ENCODE measurements at regions not wholly inside any gene's neighbourhood (a gene's known extent, or its start where the extent isn't known, plus 50 kb on each side); places are given as distances from the start of the nearest gene placed in this dataset.

DNA sequence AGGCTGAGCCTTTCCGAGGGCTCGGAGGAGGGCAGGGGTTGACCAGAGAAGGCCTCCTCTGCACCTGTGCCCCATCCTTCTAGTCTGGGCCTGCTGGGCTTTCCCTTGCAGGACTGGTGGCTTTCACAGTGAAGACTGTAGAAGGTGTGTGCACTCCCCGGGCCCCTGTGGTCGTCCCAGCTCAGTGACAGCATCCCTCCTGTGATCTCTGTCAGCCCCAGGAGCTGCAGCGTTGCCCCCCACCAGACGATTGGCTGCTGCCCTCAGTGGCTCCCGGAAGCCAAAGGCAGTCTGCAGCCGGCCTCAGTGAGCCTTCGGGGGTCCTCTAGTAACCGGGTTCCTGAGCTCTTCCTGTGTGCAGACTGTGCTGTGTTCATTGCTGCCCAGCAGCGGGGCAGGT lies 69.4 kb upstream of the EN2 start:
- TF ChIP-seq, protein P1, sequence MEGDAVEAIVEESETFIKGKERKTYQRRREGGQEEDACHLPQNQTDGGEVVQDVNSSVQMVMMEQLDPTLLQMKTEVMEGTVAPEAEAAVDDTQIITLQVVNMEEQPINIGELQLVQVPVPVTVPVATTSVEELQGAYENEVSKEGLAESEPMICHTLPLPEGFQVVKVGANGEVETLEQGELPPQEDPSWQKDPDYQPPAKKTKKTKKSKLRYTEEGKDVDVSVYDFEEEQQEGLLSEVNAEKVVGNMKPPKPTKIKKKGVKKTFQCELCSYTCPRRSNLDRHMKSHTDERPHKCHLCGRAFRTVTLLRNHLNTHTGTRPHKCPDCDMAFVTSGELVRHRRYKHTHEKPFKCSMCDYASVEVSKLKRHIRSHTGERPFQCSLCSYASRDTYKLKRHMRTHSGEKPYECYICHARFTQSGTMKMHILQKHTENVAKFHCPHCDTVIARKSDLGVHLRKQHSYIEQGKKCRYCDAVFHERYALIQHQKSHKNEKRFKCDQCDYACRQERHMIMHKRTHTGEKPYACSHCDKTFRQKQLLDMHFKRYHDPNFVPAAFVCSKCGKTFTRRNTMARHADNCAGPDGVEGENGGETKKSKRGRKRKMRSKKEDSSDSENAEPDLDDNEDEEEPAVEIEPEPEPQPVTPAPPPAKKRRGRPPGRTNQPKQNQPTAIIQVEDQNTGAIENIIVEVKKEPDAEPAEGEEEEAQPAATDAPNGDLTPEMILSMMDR (conservative IDR thresholded peaks at IDR 0.05): no peak
- H3K27me3 Mint-ChIP-seq (ENCODE audit: low read depth): peaks cover 84% of the 10 kb centered on the region
- no peak for DNase-seq (ENCODE audit: low read depth, low spot score)

DNA sequence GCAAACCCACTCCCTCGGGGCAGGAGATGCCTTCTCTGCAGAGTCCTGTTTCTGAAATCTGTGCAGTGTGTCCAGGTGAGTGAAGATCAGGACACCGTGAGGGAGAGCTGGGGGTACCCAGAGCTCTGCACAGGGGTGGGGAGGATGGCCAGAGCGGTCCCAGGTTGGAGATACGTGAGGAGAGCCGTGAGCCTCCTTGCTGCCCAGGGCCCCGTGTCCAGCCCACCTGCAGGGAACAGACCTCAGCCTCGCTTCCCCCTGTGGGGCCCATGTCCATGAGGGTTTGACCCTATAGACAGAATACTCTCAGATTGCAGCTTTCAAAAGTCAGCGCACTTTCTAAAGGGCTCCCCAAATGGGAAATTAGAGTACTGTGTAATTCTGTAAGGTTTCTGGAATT lies 66.5 kb upstream of the EN2 start:
- no peaks in the 10 kb centered on the region for H3K36me3 Mint-ChIP-seq (ENCODE audit: low read depth)

More for the DNA sequence above, 69.4 kb upstream of the EN2 start:
- Mint-ChIP-seq H3K4me3 (no peak overlapping the region), H3K4me1 (no peaks in the 10 kb centered on the region), H3K27ac (ENCODE audit: unreplicated experiment) (no peak overlapping the region), H3K9me3 (no peaks in the 10 kb centered on the region), H3K36me3 (ENCODE audit: low read depth) (no peaks in the 10 kb centered on the region)

DNA sequence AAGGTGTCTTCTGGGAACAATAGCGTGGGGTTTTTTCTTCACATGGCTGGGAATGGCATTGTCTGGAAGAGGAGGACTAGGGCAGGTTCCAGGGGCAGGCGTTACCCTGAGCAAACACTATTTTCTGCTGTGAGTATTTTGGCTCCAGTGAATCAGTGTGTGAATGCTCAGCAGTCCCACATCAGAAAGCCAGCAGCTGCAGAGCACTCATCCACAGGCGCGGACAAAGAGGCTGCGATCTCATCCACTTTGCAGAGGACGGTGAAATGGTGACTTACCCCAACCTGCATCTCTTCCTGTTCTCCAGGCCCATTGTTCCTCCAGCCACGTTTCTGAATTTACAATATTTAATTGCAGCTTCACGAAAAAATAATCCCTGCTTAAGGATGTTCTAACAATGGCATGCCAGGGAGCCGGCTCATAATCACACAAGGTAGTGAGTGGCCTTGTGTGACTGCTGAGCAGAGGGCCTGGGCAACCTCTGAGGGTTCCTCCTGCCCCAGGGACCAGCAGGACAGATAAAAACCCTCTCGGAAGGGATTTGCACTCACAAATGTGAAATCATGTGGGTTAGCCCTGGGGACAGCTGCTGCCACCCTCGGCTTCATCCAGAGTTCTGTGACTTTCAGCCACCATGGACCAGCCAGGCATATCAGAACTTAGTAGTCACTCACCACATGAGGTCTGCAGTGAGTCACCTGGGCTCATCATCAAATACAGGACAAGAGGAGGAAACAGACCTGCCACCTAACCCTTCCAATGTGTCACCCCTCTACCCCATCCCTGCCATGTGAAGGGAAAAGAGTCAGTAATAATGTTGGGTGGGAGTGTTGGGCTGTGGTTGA lies 65.0 kb upstream of the EN2 start:
- H3K27me3 Mint-ChIP-seq (ENCODE audit: low read depth): peaks cover 66% of the 10 kb centered on the region
- no peaks in the 10 kb centered on the region for H3K4me1 Mint-ChIP-seq
- DNase-seq (ENCODE audit: low read depth, low spot score): no peak

More for the DNA sequence above, 66.5 kb upstream of the EN2 start:
- TF ChIP-seq, protein P1 (conservative IDR thresholded peaks at IDR 0.05): no peak
- DNase-seq (ENCODE audit: low read depth, low spot score): no peak
- no peak overlapping the region for H3K4me3 Mint-ChIP-seq
- H3K27ac Mint-ChIP-seq (ENCODE audit: unreplicated experiment): no peak overlapping the region
- H3K4me1 Mint-ChIP-seq: no peaks in the 10 kb centered on the region
- peaks cover 73% of the 10 kb centered on the region for H3K27me3 Mint-ChIP-seq (ENCODE audit: low read depth)
- H3K9me3 Mint-ChIP-seq: no peaks in the 10 kb centered on the region

DNA sequence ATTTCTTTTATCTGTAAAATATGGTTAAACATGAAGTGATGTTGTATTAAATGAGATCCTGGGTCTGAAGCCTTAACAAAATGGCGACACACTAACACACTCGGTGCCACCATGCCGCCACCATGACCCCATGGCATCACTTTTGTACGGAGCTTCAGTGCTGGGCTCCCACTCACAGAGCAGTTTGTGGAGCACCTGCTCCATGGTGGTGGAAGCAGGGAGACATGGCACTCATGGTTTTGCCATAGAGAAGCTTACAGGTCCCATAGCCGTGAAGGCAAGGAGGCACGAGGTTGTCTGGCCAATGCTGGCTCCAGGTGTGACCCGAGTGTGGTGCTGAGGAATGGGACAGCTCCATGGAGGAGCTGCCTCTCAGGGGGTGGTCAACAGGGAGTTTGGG lies 63.5 kb upstream of the EN2 start:
- Mint-ChIP-seq H3K4me1 (no peaks in the 10 kb centered on the region), H3K4me3 (no peak overlapping the region), H3K9me3 (peaks cover 3% of the 10 kb centered on the region), H3K27me3 (ENCODE audit: low read depth) (peaks cover 59% of the 10 kb centered on the region), H3K27ac (ENCODE audit: unreplicated experiment) (no peak overlapping the region), H3K36me3 (ENCODE audit: low read depth) (no peaks in the 10 kb centered on the region)
- TF ChIP-seq, protein P1 (conservative IDR thresholded peaks at IDR 0.05): no peak
- DNase-seq (ENCODE audit: low read depth, low spot score): no peak

More for the DNA sequence above, 65.0 kb upstream of the EN2 start:
- Mint-ChIP-seq H3K9me3 (no peaks in the 10 kb centered on the region), H3K36me3 (ENCODE audit: low read depth) (no peaks in the 10 kb centered on the region), H3K27ac (ENCODE audit: unreplicated experiment) (no peak overlapping the region), H3K4me3 (no peak overlapping the region)
- TF ChIP-seq, protein P1 (conservative IDR thresholded peaks at IDR 0.05): no peak

DNA sequence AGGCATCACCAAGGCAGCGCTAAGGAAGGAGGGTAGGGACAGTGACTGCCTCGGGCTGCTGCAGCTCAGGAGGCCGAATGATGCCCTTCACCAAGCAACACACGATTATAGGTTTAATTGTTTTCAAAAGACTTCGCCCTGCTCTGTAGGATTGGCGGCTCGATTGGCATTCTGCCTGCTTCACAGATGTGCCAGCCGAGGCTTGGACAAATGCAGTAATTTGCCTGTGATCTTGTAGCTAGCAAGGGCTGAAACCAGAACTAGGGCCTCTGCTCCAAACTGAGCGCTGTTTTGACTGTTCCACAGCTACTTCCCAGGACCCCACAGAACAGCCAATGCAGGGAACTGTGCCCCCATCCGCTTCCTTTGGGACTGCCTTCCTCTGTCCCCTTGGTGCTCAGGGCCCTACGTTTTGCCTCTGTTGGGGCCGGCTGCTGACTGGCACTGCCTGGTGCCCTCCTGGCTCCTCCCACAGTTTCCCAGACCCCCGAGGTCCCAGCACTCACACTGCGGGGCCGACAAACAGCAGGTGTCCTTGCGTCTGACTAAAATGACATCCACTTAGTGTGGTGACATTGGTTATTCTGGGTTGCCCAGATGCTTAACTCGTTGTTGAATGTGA lies 62.6 kb upstream of the EN2 start:
- TF ChIP-seq, protein P1 (conservative IDR thresholded peaks at IDR 0.05): no peak

More for the DNA sequence above, 62.6 kb upstream of the EN2 start:
- H3K27ac Mint-ChIP-seq (ENCODE audit: unreplicated experiment): no peak overlapping the region
- H3K4me1 Mint-ChIP-seq: no peaks in the 10 kb centered on the region
- no peaks in the 10 kb centered on the region for H3K36me3 Mint-ChIP-seq (ENCODE audit: low read depth)
- no peak for DNase-seq (ENCODE audit: low read depth, low spot score)
- peaks cover 51% of the 10 kb centered on the region for H3K27me3 Mint-ChIP-seq (ENCODE audit: low read depth)
- H3K4me3 Mint-ChIP-seq: no peak overlapping the region
- H3K9me3 Mint-ChIP-seq: peaks cover 3% of the 10 kb centered on the region

Measured in neural crest cell (in vitro differentiated cells).